SK-N-SH (cell line): ENCODE measurements at regions not wholly inside any gene's neighbourhood (a gene's known extent, or its start where the extent isn't known, plus 50 kb on each side); places are given as distances from the start of the nearest gene placed in this dataset.

Experiments used
- EZH2phosphoT487 ChIP-seq: fragments of 200-600 bp; sonication (generic); IDR thresholded peaks from 2 replicates; pipeline ENCODE4 v1.6.1; 2017; ENCODE audit warnings: low read depth, mixed run types, mild to moderate bottlenecking, antibody characterized with exemption, moderate library complexity, borderline replicate concordance
- MXI1 ChIP-seq: IDR thresholded peaks from 2 replicates; pipeline ENCODE4 v1.6.1; 2012; ENCODE audit warnings: mild to moderate bottlenecking, low read depth, low read length, improper control_type of control experiment
- POLR2AphosphoS5 ChIP-seq: IDR thresholded peaks from 2 replicates; pipeline ENCODE4 v1.6.1; 2012; ENCODE audit warnings: low read depth, low read length
- SMC3 ChIP-seq: IDR thresholded peaks from 2 replicates; pipeline ENCODE4 v1.6.1; 2012; ENCODE audit warnings: low read depth, low read length, improper control_type of control experiment

- TF ChIP-seq POLR2AphosphoS5 (no peak), MXI1 (no peak), SMC3 (no peak), EZH2phosphoT487 (no peak)
Measured at GRCh38 chr5:145497052-145497451, 338.1 kb downstream of the PRELID2 start.
